GM19467 (cell line): ENCODE measurements at regions not wholly inside any gene's neighbourhood (a gene's known extent, or its start where the extent isn't known, plus 50 kb on each side); places are given as distances from the start of the nearest gene placed in this dataset.

Experiments used
- ATAC-seq: cut with Tn5 transposase; IDR thresholded peaks from one replicate; pipeline ENCODE4 v1.9.1; 2021; ENCODE audit warnings: mild to moderate bottlenecking, moderate library complexity; ENCODE audit not compliant: unreplicated experiment

GRCh38 chr2:8527676-8528075, 154.2 kb upstream of the ID2 start:
- ATAC-seq, result no peak

DNA sequence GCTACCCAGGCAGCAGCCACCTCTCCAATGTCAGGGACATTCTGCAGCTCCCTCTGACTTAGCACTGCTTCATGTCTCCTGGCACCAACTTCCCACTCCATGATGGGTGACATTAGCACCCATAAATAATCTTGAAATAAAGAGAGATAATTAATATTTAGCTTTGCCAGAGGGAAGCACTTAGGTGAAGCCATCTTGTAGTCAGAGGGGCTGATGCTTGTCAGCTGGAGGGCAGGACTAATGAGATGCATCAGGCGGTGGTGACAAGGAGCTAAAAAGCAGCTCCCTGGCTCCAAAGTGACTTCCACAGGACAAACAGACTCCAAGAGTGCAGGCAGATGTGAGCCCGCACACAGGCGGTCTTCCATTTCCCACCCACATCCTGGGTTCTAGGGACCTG, 153.0 kb upstream of the ID2 start:
- ATAC-seq, result no peak

- ATAC-seq, result no peak
These were observed 152.1 kb upstream of the ID2 start for GRCh38 chr2:8529706-8530277.

GRCh38 chr2:8531481-8531880, 150.4 kb upstream of the ID2 start:
- no peak for ATAC-seq

DNA sequence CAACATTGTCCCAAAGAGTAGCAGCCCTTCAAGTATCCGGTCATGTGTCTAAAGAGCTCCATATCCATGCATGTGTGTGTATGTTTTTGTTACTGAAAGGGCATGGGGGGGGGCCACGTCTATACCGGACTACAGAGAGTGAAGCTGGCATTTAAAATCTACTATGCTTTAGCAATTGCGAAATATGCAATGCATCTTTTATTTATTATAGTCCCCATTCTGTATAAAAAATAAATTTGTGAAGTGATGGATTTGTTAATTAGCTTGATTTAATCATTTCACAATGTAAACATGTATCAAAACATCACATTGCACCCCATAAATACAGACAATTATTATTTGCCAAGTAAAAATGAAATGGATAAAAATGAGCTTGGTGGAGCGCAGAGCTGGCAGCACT, 149.4 kb upstream of the ID2 start:
- no peak for ATAC-seq

DNA sequence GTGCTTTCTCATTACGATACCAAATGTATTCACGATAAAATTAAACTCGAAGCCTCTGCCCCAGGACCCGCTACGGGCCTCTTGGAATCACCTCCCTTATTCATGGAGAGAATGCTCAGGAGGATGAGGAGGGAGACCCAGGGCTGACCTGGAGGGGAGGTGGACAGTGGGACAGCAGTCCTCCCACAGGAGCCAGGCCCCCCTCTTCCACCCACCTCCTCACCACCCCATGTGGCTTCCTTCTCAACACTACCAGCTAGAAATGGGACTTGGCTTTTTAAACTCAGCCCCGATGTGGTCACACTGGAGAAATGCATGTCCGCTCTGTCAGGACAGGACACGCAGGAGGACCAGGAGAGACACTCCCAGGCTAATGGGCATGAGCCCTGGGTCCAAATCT, 147.9 kb upstream of the ID2 start:
- ATAC-seq, result no peak

DNA sequence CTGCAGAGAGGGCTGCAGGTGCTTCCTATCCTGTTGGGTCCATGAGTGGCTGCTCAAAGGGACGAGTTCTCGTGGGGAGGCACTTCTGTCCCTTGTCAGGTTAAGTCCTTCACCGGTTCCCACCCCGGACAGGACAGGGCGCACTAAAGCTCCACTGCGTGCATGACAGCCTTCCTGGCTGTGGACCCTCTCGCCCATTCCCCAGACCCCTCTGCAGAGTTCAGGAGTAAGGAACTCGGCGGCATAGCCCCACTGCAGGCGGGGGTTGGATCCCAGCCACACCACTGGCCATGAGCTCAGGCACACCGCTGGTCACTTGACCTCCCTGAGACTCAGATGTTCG, 147.5 kb upstream of the ID2 start:
- no peak for ATAC-seq

DNA sequence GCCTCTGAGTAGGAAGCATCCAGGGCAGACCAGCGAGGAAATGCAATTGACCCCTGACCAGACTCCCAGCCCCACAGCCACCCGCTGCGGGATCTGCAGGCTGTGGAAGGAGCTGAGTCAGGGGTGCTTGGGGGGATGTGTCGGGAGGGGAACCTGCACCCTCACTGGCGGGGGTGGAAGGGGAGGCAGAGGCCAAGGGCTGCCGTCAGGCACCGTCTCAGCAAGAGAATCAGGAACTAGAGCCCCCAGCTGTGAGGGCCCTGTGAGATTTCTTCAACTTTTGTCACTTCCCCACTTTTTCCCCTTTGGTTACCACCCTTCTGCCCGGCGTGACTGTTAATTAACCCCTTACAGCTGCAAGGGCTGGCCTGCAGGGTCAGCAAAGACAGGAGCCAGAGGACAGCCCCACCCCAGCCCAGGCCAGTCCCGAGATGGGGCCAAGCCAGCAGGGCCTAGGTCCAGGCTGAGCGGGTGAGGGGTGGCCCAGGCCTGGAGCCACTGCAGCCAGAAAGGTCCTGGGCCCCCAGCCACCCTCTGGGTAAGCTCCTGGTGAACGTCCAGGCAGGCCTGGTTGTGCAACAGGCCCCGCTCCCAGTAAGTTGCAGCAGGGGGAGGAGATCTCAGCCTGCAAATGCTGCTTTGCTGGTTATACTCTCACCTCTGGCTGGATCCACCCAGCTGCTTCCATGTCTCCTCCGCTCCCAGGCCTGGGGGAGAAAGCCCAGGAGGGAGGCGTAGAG, 147.0 kb upstream of the ID2 start:
- ATAC-seq, result no peak

GRCh38 chr2:8535469-8535795, 146.4 kb upstream of the ID2 start:
- no peak for ATAC-seq

- ATAC-seq, result no peak
These were observed 145.8 kb upstream of the ID2 start for GRCh38 chr2:8535821-8536685.

DNA sequence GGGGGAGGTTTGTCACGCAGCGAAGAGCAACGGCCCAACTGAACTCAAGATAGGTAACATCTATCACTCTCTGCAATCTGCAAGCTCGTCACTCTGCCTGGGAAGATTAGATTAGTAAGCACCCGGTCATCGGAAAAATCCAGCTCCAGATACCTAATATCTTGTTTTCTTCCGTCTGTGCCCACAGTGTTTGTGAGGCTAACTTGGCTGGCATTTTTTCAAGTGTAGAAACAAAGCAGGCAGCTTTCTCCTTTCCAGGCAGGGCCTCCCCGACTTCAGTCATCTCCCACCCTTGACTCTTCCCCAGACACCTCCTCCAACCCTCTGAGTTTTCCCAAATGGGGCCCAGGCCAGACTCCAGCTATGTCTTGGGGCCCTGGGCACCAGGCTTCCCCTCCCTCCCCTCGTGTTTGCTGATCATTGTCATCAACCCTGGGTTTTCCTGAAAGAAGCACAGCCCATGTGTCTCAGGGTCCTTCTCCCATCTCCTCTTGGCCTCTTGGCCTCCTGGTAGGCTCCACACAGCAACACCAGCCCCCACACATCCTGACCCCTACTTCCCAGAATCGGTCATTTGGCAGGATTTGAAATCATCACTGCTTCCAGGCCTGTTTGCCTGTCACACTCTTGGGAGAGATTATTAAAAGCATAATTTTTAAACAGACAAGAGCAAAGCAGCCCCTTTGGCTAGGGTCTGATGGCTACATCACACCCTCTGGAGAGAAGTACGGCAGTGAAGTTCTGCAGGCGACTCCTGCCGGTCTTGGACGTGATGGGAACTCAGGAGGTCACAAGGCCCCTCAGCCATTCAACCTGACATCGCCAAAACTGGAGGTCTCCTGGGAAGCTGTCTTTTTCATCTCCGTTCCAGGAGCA, 144.9 kb upstream of the ID2 start:
- ATAC-seq, result no peak

- ATAC-seq, result no peak
These were observed 144.2 kb upstream of the ID2 start for GRCh38 chr2:8537562-8538155.

DNA sequence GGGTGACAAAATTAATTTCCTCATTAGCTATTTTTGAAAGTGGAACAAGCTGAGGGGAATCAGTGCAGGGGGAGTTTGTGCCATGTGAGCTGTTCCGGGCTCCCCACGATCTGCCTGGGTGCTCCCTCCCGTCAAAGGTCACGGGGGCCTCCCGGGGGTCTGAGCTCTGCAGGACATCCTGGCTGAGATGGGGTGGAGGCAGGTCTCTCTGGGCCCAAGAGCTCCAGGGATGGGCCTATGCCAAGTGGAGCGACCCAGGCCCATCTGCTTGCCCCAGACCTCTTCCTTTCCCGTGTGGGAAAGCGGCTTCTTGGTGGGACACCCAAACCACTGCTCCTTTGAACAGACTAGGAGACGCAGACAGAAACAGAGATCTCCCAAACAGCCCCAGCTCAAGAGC, 143.3 kb upstream of the ID2 start:
- no peak for ATAC-seq

- no peak for ATAC-seq
These were observed 142.8 kb upstream of the ID2 start for GRCh38 chr2:8538931-8539621.

DNA sequence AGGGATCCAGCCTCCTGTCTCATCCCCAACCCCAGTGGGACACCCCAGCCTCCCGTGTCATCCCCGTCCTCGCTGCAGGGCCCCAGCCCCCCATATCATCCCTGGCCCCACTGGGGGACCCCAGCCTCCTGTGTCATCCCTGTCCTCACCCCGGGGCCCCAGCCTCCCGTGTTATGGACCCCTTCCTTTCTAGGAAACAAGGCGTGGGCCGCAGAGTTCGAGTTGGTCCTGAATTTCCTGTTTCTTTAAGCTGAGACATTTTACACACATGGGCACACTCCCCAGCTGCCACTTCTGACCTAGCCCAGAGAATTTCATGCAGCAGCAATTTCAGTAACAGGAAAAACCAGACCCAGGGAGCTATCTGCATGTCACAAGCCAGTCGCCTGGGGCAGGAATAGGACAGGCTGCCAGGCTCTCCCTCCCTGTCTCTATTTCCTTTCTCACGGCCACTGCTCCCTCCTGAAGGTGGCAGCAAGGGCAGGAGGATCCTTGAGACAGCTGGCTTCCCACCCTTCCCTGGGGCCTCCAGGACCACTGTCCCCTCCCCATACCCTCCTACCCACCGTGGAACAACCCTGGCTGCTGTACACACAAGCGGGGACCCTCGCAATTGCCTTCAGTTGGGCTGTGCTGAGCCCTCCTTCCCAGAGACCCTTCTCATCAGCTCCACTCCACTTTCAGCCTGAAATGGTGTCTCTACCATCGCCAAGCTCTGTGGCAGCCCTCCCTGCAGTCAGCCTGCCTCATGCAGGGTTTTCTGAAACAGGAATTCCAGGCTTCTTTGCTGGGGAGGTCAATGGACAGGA, 141.9 kb upstream of the ID2 start:
- ATAC-seq, result no peak

DNA sequence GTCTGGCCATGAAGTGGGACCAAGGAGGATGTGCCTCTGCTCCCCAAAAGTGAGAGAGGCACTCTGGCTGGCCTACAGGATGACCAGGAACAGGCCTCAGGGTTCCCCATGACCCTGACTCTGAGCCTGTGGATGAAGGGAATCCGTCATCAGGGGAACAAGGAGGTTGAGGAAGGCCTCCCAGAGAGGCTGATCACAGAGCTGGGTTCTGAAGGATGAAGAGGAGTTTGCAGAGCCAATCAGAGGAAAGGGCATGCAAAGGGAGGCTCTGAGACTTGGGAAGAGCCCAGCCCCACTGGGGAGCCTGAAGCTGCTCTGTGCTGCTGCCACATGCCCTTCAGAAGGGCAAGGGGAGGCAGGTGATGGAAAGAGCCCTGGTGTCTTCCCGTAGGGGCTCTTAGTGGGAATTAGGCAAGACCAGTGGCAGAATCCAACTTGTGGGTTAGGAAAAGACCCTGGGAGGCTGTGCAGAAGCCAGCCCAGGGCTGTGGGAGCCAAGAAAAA, 141.3 kb upstream of the ID2 start:
- no peak for ATAC-seq

DNA sequence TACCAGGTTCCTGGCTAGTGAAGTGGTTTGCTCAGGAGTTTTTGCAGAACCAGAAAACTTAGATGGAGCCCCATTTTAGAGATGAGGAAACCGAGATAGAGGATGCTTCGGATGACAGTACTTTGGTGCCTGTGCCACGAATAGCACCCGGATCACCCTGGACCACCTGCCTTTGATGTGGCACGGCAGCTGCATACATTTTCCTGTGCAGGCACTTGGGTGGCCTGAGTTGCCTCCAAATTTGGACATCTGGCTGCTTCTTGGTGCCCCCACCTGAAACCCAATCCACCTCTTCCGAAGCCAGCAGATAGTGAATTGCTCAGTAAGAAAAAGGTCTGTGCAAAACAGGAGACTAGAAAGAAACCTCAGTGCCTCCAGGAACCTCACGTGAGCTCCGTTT, 140.6 kb upstream of the ID2 start:
- no peak for ATAC-seq

DNA sequence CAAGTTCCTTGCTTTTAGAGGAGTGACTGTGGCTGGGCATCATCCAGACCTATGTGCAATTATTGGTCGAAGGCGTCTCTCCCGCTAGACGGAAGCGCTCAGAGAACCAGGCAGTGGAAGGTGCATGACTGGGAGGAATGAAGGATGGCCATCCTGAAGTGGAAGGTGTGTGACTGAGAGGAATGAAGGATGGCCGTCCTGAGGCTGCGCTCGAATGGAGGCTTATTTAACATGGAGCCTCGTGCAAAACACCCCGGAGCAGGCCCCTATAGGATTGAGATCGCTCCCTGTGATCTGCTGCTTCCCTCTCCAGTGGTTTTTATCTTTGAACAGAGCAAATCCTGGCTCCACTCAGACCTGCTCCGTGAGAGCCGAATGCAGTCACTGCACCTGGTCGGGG, 140.2 kb upstream of the ID2 start:
- ATAC-seq, result no peak

- ATAC-seq, result no peak
These were observed 139.3 kb upstream of the ID2 start for GRCh38 chr2:8542381-8543059.
